BLaER1 (cell line): ENCODE measurements at regions not wholly inside any gene's neighbourhood (a gene's known extent, or its start where the extent isn't known, plus 50 kb on each side); places are given as distances from the start of the nearest gene placed in this dataset.

ENCODE experiments used
- H3K27ac ChIP-seq: shearing (Covaris generic); formaldehyde crosslinking; 2 replicates; pipeline ENCODE4 v1.8.1; 2022
- H3K27me3 ChIP-seq: shearing (Covaris generic); formaldehyde crosslinking; 2 replicates; pipeline ENCODE4 v1.8.1; 2022
- H3K36me3 ChIP-seq: shearing (Covaris generic); formaldehyde crosslinking; 2 replicates; pipeline ENCODE4 v1.8.1; 2022
- H3K4me1 ChIP-seq: shearing (Covaris generic); formaldehyde crosslinking; 2 replicates; pipeline ENCODE4 v1.8.1; 2022
- H3K4me2 ChIP-seq: shearing (Covaris generic); formaldehyde crosslinking; 2 replicates; pipeline ENCODE4 v1.8.1; 2022
- H3K4me3 ChIP-seq: shearing (Covaris generic); formaldehyde crosslinking; 2 replicates; pipeline ENCODE4 v1.8.1; 2022
- H3K9ac ChIP-seq: shearing (Covaris generic); formaldehyde crosslinking; 2 replicates; pipeline ENCODE4 v1.8.1; 2022
- H3K9me3 ChIP-seq: shearing (Covaris generic); formaldehyde crosslinking; 2 replicates; pipeline ENCODE4 v1.8.1; 2022
- H4K20me1 ChIP-seq: shearing (Covaris generic); formaldehyde crosslinking; 2 replicates; pipeline ENCODE4 v1.8.1; 2022
- Cebpa-rat ChIP-seq: shearing (Covaris generic); IDR thresholded peaks from 2 replicates; pipeline ENCODE4 v1.8.1; 2022

GRCh38 chr9:14380061-14380836 is 66.3 kb upstream of the NFIB start:
- no peak for TF ChIP-seq Cebpa-rat
- H3K9ac ChIP-seq, result no peak overlapping the region
- no peaks in the 10 kb centered on the region for H4K20me1 ChIP-seq
- no peaks in the 10 kb centered on the region for H3K27me3 ChIP-seq
- H3K4me3 ChIP-seq, result no peak overlapping the region
- H3K27ac ChIP-seq, result no peak overlapping the region
- H3K4me1 ChIP-seq, result peaks cover 35% of the 10 kb centered on the region
- H3K9me3 ChIP-seq, result no peaks in the 10 kb centered on the region
- H3K36me3 ChIP-seq, result no peaks in the 10 kb centered on the region
- H3K4me2 ChIP-seq, result no peak overlapping the region

GRCh38 chr9:14379280-14379679 is 65.3 kb upstream of the NFIB start:
- Histone ChIP-seq H3K36me3 (no peaks in the 10 kb centered on the region), H3K9me3 (no peaks in the 10 kb centered on the region), H3K27ac (no peak overlapping the region), H3K4me2 (no peak overlapping the region), H3K4me1 (peaks cover 27% of the 10 kb centered on the region), H3K4me3 (no peak overlapping the region), H4K20me1 (no peaks in the 10 kb centered on the region), H3K27me3 (no peaks in the 10 kb centered on the region), H3K9ac (no peak overlapping the region)
- TF ChIP-seq Cebpa-rat, result no peak

GRCh38 chr9:14373706-14374105 is 59.8 kb upstream of the NFIB start:
- Histone ChIP-seq H4K20me1 (no peaks in the 10 kb centered on the region), H3K27me3 (no peaks in the 10 kb centered on the region), H3K9me3 (no peaks in the 10 kb centered on the region), H3K4me1 (no peaks in the 10 kb centered on the region), H3K4me3 (no peak overlapping the region), H3K27ac (no peak overlapping the region), H3K9ac (no peak overlapping the region), H3K4me2 (no peak overlapping the region), H3K36me3 (no peaks in the 10 kb centered on the region)
- no peak for TF ChIP-seq Cebpa-rat

- Histone ChIP-seq H3K27me3 (no peaks in the 10 kb centered on the region), H3K9ac (no peak overlapping the region), H3K4me3 (no peak overlapping the region), H3K4me1 (no peaks in the 10 kb centered on the region), H3K36me3 (no peaks in the 10 kb centered on the region), H4K20me1 (no peaks in the 10 kb centered on the region), H3K27ac (no peak overlapping the region), H3K4me2 (no peak overlapping the region), H3K9me3 (no peaks in the 10 kb centered on the region)
- TF ChIP-seq Cebpa-rat, result no peak
Measured at GRCh38 chr9:14373336-14373666, 59.4 kb upstream of the NFIB start.

GRCh38 chr9:14372437-14373335 is 58.7 kb upstream of the NFIB start:
- Histone ChIP-seq H3K36me3 (no peaks in the 10 kb centered on the region), H3K4me1 (no peaks in the 10 kb centered on the region), H3K4me3 (no peak overlapping the region), H4K20me1 (no peaks in the 10 kb centered on the region), H3K9ac (no peak overlapping the region), H3K27ac (no peak overlapping the region), H3K4me2 (no peak overlapping the region), H3K27me3 (no peaks in the 10 kb centered on the region), H3K9me3 (no peaks in the 10 kb centered on the region)
- TF ChIP-seq Cebpa-rat, result no peak

- H4K20me1 ChIP-seq, result no peaks in the 10 kb centered on the region
- no peaks in the 10 kb centered on the region for H3K27me3 ChIP-seq
- TF ChIP-seq Cebpa-rat, result no peak
- H3K4me3 ChIP-seq, result no peak overlapping the region
- peaks cover 16% of the 10 kb centered on the region for H3K4me1 ChIP-seq
- H3K27ac ChIP-seq, result no peak overlapping the region
- no peaks in the 10 kb centered on the region for H3K36me3 ChIP-seq
- H3K9ac ChIP-seq, result no peak overlapping the region
- H3K9me3 ChIP-seq, result no peaks in the 10 kb centered on the region
- no peak overlapping the region for H3K4me2 ChIP-seq
Measured at GRCh38 chr9:14369011-14369410, 55.1 kb upstream of the NFIB start.

- Histone ChIP-seq H3K4me2 (peak overlapping the region; percentile 54), H3K27ac (no peak overlapping the region), H3K4me3 (no peak overlapping the region), H3K9ac (no peak overlapping the region), H4K20me1 (no peaks in the 10 kb centered on the region), H3K27me3 (no peaks in the 10 kb centered on the region), H3K36me3 (no peaks in the 10 kb centered on the region), H3K9me3 (no peaks in the 10 kb centered on the region), H3K4me1 (peaks cover 16% of the 10 kb centered on the region)
- no peak for TF ChIP-seq Cebpa-rat
Measured at GRCh38 chr9:14366076-14366475, 52.1 kb upstream of the NFIB start.

- H3K9ac ChIP-seq, result no peak overlapping the region
- H3K27ac ChIP-seq, result no peak overlapping the region
- no peaks in the 10 kb centered on the region for H3K9me3 ChIP-seq
- H3K4me1 ChIP-seq, result peaks cover 16% of the 10 kb centered on the region
- no peaks in the 10 kb centered on the region for H3K36me3 ChIP-seq
- TF ChIP-seq Cebpa-rat, result no peak
- no peak overlapping the region for H3K4me3 ChIP-seq
- H3K27me3 ChIP-seq, result no peaks in the 10 kb centered on the region
- H3K4me2 ChIP-seq, result peak overlapping the region; percentile 54
- H4K20me1 ChIP-seq, result no peaks in the 10 kb centered on the region
Measured at GRCh38 chr9:14365670-14366069, 51.7 kb upstream of the NFIB start.
